GM12878 (cell line): ENCODE measurements at regions not wholly inside any gene's neighbourhood (a gene's known extent, or its start where the extent isn't known, plus 50 kb on each side); places are given as distances from the start of the nearest gene placed in this dataset.

Experiments used
- ATAC-seq: fragments of 200-7000 bp; cut with Tn5 transposase; 3 replicates; pipeline ENCODE4 v1.9.1; 2020; ENCODE audit warnings: mild to moderate bottlenecking, moderate library complexity
- BruUV-seq: library from RNA; stranded (reverse); fragments of 400-500 nt; replicated peaks from 2 replicates; lab custom pipeline; 2021; lab: Mats Ljungman, UMichigan
- CTCF ChIA-PET: fragments of 300-600 bp; sonication (Branson Sonifier 250); formaldehyde crosslinking; extraction: SDS; loops from one replicate; lab custom pipeline; 2021; ENCODE audit warnings: inconsistent platforms; lab: Yijun Ruan, JAX
- POLR2A ChIA-PET: fragments of 350-600 bp; formaldehyde crosslinking; extraction: SDS; loops from one replicate; lab custom pipeline; 2021; ENCODE audit warnings: inconsistent platforms; lab: Charles Lee
- RAD21 ChIA-PET: fragments of 300-600 bp; sonication (Branson Sonifier 250); formaldehyde crosslinking; loops from one replicate; lab custom pipeline; 2023; ENCODE audit warnings: antibody characterized with exemption; ENCODE audit not compliant: unreplicated experiment; lab: Charles Lee
- SMC1A ChIA-PET: fragments of 300-600 bp; sonication (Branson Sonifier 250); formaldehyde crosslinking; loops from one replicate; lab custom pipeline; 2023; ENCODE audit not compliant: unreplicated experiment, uncharacterized antibody; lab: Charles Lee
- DNase-seq: peaks from one replicate; pipeline ENCODE4 v3.0.0-alpha.2; 2011; ENCODE audit warnings: low read depth, low spot score
- FAIRE-seq: peaks from 3 replicates; lab custom pipeline; 2011; peaks lifted over from hg19 to GRCh38; lab: Jason Lieb, UNC
- H2AFZ ChIP-seq: 2 replicates; pipeline ENCODE4 v1.6.0; 2011; ENCODE audit warnings: low read depth, low read length, control low read depth; ENCODE audit not compliant: control insufficient read depth
- H3K27ac ChIP-seq: 2 replicates; pipeline ENCODE4 v1.5.1; 2011; ENCODE audit warnings: control low read depth; ENCODE audit not compliant: control insufficient read depth, insufficient read depth
- H3K27me3 ChIP-seq, 2 experiments: replicated peaks in 1 of 2; 2 replicates each; pipeline versions ENCODE4 v1.6.0 to v1.6.1; 2011; ENCODE audit warnings: low read length in 1 of 2; ENCODE audit not compliant: control insufficient read depth in 2 of 2, insufficient read depth in 2 of 2
- H3K36me3 ChIP-seq, 2 experiments: 2 replicates each; pipeline ENCODE4 v1.5.1; 2011; ENCODE audit warnings: low read length in 1 of 2; ENCODE audit not compliant: control insufficient read depth in 2 of 2, insufficient read depth in 2 of 2
- H3K4me1 ChIP-seq: 2 replicates; pipeline ENCODE4 v1.6.1; 2011; ENCODE audit warnings: mild to moderate bottlenecking, low read length, moderate library complexity, mixed read lengths; ENCODE audit not compliant: control insufficient read depth, insufficient read depth
- H3K4me2 ChIP-seq: 2 replicates; pipeline ENCODE4 v1.6.0; 2011; ENCODE audit warnings: control low read depth; ENCODE audit not compliant: control insufficient read depth, insufficient read depth
- H3K4me3 ChIP-seq: fragments of 200-600 bp; sonication (generic); 2 replicates; pipeline ENCODE4 v1.5.1; 2016
- H3K79me2 ChIP-seq: 2 replicates; pipeline ENCODE4 v1.6.0; 2011; ENCODE audit warnings: low read length; ENCODE audit not compliant: control insufficient read depth, insufficient read depth
- H3K9ac ChIP-seq: 2 replicates; pipeline ENCODE4 v1.8.0; 2011; ENCODE audit warnings: low read length, control low read depth, mixed read lengths; ENCODE audit not compliant: control insufficient read depth, insufficient read depth
- H3K9me3 ChIP-seq: replicated peaks from 3 replicates; pipeline ENCODE4 v1.5.1; 2011; ENCODE audit warnings: mild to moderate bottlenecking, low read length; ENCODE audit not compliant: control insufficient read depth, insufficient read depth
- H4K20me1 ChIP-seq: 2 replicates; pipeline ENCODE4 v1.6.0; 2011; ENCODE audit not compliant: control insufficient read depth, insufficient read depth
- EZH2 ChIP-seq: IDR thresholded peaks from 2 replicates; pipeline ENCODE4 v1.6.1; 2012; ENCODE audit warnings: low read depth, mild to moderate bottlenecking, control low read depth, inconsistent platforms, low read length, borderline replicate concordance; ENCODE audit not compliant: control insufficient read depth
- ZBTB40 ChIP-seq: fragments of 450-650 bp; IDR thresholded peaks from 2 replicates; pipeline ENCODE4 v1.6.1; 2016; ENCODE audit warnings: mild to moderate bottlenecking, moderate library complexity, borderline replicate concordance
- WGBS: methylation state at CpG from one replicate; pipeline ENCODE4 v1.1.6; 2016; ENCODE audit warnings: low lambda C conversion rate; ENCODE audit not compliant: insufficient replicate concordance, insufficient coverage; ENCODE audit errors: missing lambda C conversion rate; 5-methylcytosine and 5-hydroxymethylcytosine counted together
- in situ Hi-C: fragments of 300-500 bp; cut with MboI; formaldehyde crosslinking; loops from 9 replicates; pipeline ENCODE4 v1.14.3; 2018; ENCODE audit warnings: mixed read lengths
- intact Hi-C: fragments of 100-400 bp; cut with micrococcal nuclease; formaldehyde crosslinking; loops from one replicate; pipeline ENCODE4 v1.14.2; 2022; ENCODE audit not compliant: unreplicated experiment

- Histone ChIP-seq H3K4me2 (no peak overlapping the region), H3K27ac (no peak overlapping the region), H3K9me3 (no peaks in the 10 kb centered on the region), H3K4me3 (no peak overlapping the region), H3K9ac (no peak overlapping the region), H3K4me1 (no peaks in the 10 kb centered on the region), H3K27me3 (no peaks in the 10 kb centered on the region), H3K36me3 (no peaks in the 10 kb centered on the region), H4K20me1 (no peaks in the 10 kb centered on the region), H3K79me2 (no peaks in the 10 kb centered on the region), H2AFZ (no peak overlapping the region)
- FAIRE-seq = no peak
- ChIA-PET CTCF (no interaction called here), RAD21 (no interaction called here), POLR2A (no interaction called here), SMC1A (interaction anchor here (0.6 kb wide), 1 partner anchor 226 kb away, joined by 3 read pairs; no protein-coding TSS in a partner anchor)
- WGBS = 48% methylated on average over 4 of the region's 4 CpGs
- DNase-seq = no peak
- no peak for TF ChIP-seq EZH2
- no peak for TF ChIP-seq ZBTB40
- in situ Hi-C loops = no loop called here
- BruUV-seq = no TSS peak
- intact Hi-C loops = no loop called here
- ATAC-seq = no peak
Measured at GRCh38 chr2:23005469-23005868, 379.5 kb upstream of the KLHL29 start.
